ENCODE measurements at regions not wholly inside any gene's neighbourhood (a gene's known extent, or its start where the extent isn't known, plus 50 kb on each side); places are given as distances from the start of the nearest gene placed in this dataset.

DNA sequence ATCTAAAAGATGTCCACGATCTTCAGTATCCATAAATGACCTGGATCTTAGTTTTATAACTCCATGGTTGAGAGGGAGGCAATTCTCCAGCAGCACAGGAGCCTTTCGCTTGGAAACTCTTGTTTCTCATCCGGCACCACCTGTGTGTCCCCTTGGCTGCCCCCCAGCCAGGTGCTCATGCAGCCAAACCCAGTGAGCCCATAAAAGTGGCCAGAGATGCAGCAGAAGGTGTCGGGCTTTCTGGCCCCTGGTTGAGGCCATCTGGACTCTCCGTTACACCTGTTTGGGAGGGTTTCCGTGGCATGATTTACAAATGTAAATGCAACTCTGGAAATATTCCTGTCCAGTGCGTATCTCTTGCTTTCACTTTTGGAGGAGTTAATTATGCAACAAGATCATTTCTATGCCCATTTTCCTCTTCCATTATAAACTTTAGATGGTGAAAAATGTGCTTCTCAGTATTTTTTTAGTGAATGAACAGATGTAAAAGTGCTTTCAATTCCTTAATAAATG lies 291.1 kb downstream of the DIO2 start:
- Histone ChIP-seq H3K36me3 (no peaks in the 10 kb centered on the region), H3K27ac (no peak overlapping the region), H3K9me3 (peaks cover 0 to 14% (median 2%) of the 10 kb centered on the region in 4 donors), H3K27me3 (no peaks in the 10 kb centered on the region), H3K4me3 (no peak overlapping the region), H3K4me1 (no peaks in the 10 kb centered on the region)
- intact Hi-C loops (cut with DNase I; ENCODE audit: low total_unique reads), result no loop called here
- DNase-seq, result no peak
- TF ChIP-seq, protein P1, sequence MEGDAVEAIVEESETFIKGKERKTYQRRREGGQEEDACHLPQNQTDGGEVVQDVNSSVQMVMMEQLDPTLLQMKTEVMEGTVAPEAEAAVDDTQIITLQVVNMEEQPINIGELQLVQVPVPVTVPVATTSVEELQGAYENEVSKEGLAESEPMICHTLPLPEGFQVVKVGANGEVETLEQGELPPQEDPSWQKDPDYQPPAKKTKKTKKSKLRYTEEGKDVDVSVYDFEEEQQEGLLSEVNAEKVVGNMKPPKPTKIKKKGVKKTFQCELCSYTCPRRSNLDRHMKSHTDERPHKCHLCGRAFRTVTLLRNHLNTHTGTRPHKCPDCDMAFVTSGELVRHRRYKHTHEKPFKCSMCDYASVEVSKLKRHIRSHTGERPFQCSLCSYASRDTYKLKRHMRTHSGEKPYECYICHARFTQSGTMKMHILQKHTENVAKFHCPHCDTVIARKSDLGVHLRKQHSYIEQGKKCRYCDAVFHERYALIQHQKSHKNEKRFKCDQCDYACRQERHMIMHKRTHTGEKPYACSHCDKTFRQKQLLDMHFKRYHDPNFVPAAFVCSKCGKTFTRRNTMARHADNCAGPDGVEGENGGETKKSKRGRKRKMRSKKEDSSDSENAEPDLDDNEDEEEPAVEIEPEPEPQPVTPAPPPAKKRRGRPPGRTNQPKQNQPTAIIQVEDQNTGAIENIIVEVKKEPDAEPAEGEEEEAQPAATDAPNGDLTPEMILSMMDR (IDR thresholded peaks at IDR 0.05), result no peak
- 70 to 80% (median 75%) methylated on average over 7 of the region's 7 CpGs for WGBS, 5 donors

All from stomach (tissue), 8 donors.